ENCODE measurements at regions not wholly inside any gene's neighbourhood (a gene's known extent, or its start where the extent isn't known, plus 50 kb on each side); places are given as distances from the start of the nearest gene placed in this dataset.
A peak's percentile ranks its signal among the peaks of the same experiment; 100 is the strongest.

- TF ChIP-seq HBP1 (CRISPR knock-in tag; IDR thresholded peaks at IDR 0.05; ENCODE audit: low read depth): 0 out of 2 replicates have a peak, but pooled peaks have one; percentile 26
- TF ChIP-seq ZNF280B (CRISPR knock-in tag; IDR thresholded peaks at IDR 0.05; ENCODE audit: borderline replicate concordance): no peak
- no peak for TF ChIP-seq MTF1 (CRISPR knock-in tag; IDR thresholded peaks at IDR 0.05)
- TF ChIP-seq E2F5 (CRISPR knock-in tag; conservative IDR thresholded peaks at IDR 0.05): no peak
- no peak for TF ChIP-seq AKNA (CRISPR knock-in tag; IDR thresholded peaks at IDR 0.05; ENCODE audit: borderline replicate concordance)
- TF ChIP-seq TBP (CRISPR knock-in tag; IDR thresholded peaks at IDR 0.05): no peak
- no peak for TF ChIP-seq ZNF367 (CRISPR knock-in tag; IDR thresholded peaks at IDR 0.05; ENCODE audit: borderline replicate concordance)
- no peak for TF ChIP-seq TRIM24 (CRISPR knock-in tag; IDR thresholded peaks at IDR 0.05)
- no peak for TF ChIP-seq ZMAT3 (CRISPR knock-in tag; conservative IDR thresholded peaks at IDR 0.05)
- no peak for TF ChIP-seq GZF1 (CRISPR knock-in tag; IDR thresholded peaks at IDR 0.05)
- TF ChIP-seq EHMT2 (IDR thresholded peaks at IDR 0.05; ENCODE audit: borderline replicate concordance, low read depth, low read length): no peak
- TF ChIP-seq E2F2 (CRISPR knock-in tag; IDR thresholded peaks at IDR 0.05; ENCODE audit: borderline replicate concordance): no peak
- TF ChIP-seq ZNF639 (CRISPR knock-in tag; conservative IDR thresholded peaks at IDR 0.05): no peak
- no peak for TF ChIP-seq ZNF333 (CRISPR knock-in tag; IDR thresholded peaks at IDR 0.05; ENCODE audit: borderline replicate concordance)
- TF ChIP-seq HHEX (CRISPR knock-in tag; IDR thresholded peaks at IDR 0.05): 0 out of 2 replicates have a peak, but pooled peaks have one; percentile 25
- peak; percentile 31; the same call in 1 of the 2 replicates for TF ChIP-seq ETV5 (CRISPR knock-in tag; IDR thresholded peaks at IDR 0.05; ENCODE audit: borderline replicate concordance)
- TF ChIP-seq YEATS2 (CRISPR knock-in tag; IDR thresholded peaks at IDR 0.05; ENCODE audit: borderline replicate concordance): no peak
Observed at GRCh38 chr2:217622205-217623060, 380.4 kb downstream of the TNS1 start (continued).
